ENCODE measurements at regions not wholly inside any gene's neighbourhood (a gene's known extent, or its start where the extent isn't known, plus 50 kb on each side); places are given as distances from the start of the nearest gene placed in this dataset.

DNA sequence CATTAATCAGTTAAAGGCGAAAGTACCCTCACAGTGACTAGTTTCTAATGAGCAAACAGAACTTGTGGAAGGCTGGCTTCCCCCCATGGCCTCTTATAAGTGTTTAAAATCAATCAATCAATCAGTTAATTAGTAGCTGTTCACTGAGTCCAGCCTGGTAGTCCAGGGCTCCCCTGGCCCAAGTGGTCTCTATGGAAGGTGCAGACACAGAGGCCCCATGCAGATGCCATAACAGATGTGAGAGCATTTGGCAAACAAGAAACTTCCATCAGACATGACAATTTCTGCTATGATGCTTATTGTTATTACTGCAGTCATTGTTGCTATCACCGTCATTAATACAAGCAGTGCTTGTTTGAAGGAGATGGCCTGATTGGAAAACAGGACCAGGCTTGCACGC, 179.0 kb upstream of the TSHZ3 start:
- DNase-seq (ENCODE audit: low spot score) = no peak
- TF ChIP-seq, protein P1, sequence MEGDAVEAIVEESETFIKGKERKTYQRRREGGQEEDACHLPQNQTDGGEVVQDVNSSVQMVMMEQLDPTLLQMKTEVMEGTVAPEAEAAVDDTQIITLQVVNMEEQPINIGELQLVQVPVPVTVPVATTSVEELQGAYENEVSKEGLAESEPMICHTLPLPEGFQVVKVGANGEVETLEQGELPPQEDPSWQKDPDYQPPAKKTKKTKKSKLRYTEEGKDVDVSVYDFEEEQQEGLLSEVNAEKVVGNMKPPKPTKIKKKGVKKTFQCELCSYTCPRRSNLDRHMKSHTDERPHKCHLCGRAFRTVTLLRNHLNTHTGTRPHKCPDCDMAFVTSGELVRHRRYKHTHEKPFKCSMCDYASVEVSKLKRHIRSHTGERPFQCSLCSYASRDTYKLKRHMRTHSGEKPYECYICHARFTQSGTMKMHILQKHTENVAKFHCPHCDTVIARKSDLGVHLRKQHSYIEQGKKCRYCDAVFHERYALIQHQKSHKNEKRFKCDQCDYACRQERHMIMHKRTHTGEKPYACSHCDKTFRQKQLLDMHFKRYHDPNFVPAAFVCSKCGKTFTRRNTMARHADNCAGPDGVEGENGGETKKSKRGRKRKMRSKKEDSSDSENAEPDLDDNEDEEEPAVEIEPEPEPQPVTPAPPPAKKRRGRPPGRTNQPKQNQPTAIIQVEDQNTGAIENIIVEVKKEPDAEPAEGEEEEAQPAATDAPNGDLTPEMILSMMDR (conservative IDR thresholded peaks at IDR 0.05; ENCODE audit: low read depth) = no peak
- ChIA-PET POLR2A (ENCODE audit: low non-redundant PET) (no interaction called here), CTCF (no interaction called here)
- H3K27ac ChIP-seq = no peak overlapping the region

DNA sequence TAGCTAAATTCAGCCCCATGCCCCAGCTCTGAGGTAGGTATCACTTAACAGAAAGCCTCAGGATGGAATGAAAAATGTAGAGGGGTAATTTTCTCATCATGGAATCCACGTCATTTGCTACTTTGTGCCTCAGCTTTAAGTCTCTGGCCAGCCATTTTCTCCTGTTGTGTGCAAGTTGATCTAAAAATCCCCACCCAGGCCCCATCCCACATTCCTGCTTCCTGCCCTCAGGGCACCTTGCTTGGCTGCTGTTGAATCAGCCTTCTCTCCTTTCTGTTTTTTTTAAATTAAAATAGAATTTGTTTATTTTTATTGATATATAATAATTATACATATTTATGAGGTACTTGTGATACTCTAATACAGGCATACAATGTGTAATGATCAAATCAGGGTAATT, 179.9 kb upstream of the TSHZ3 start:
- TF ChIP-seq, protein P1 (conservative IDR thresholded peaks at IDR 0.05; ENCODE audit: low read depth) = no peak
- ChIA-PET POLR2A (ENCODE audit: low non-redundant PET) (no interaction called here), CTCF (no interaction called here)
- DNase-seq (ENCODE audit: low spot score) = no peak
- H3K27ac ChIP-seq = no peak overlapping the region

DNA sequence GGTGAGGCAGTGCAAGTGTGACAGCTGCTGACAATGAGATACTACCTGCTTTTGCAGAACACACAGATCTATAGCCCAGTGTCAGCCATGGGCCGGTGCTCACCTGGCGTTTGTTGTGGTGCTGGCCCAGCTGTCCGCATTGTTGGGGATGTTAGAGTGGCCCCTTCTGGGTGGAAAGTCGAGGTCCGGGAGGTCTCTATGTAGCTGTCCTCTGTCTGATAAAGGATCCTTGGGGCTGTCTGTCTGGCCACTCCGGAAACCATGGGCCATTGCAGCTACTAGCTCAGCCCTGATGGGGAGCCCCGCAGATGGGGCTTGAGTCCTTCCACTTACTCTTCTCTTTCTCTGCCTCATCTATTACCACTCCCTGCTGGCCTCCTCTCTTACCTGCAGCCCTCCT, 181.5 kb upstream of the TSHZ3 start:
- CTCF ChIA-PET = interaction anchor here (0.6 kb wide), 1 partner anchor 22 kb away, joined by 3 read pairs; no protein-coding TSS in a partner anchor
- DNase-seq (ENCODE audit: low spot score) = no peak
- TF ChIP-seq, protein P1 (conservative IDR thresholded peaks at IDR 0.05; ENCODE audit: low read depth) = no peak
- POLR2A ChIA-PET (ENCODE audit: low non-redundant PET) = no interaction called here
- no peak overlapping the region for H3K27ac ChIP-seq

DNA sequence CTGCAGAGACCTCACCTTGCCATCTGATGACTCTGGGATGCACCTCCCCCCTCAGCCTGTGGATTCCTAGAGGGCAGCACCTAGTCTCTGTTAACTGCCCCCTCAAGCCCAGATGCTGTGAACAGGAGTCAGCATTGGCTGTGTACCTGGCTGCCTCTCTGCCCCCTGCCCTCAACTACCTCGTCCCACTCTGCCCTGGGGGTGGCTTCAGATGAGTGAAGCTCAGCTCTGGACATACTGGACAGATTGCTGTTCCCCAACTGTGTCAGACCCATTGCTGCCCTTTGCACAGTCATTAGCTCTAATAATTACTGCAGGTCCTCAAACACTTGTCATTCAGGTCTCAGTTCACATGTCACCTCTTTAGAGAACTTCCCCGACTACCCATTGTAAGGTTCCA, 182.1 kb upstream of the TSHZ3 start:
- ChIA-PET CTCF (no interaction called here), POLR2A (ENCODE audit: low non-redundant PET) (no interaction called here)
- TF ChIP-seq, protein P1 (conservative IDR thresholded peaks at IDR 0.05; ENCODE audit: low read depth) = no peak
- H3K27ac ChIP-seq = no peak overlapping the region
- no peak for DNase-seq (ENCODE audit: low spot score)

DNA sequence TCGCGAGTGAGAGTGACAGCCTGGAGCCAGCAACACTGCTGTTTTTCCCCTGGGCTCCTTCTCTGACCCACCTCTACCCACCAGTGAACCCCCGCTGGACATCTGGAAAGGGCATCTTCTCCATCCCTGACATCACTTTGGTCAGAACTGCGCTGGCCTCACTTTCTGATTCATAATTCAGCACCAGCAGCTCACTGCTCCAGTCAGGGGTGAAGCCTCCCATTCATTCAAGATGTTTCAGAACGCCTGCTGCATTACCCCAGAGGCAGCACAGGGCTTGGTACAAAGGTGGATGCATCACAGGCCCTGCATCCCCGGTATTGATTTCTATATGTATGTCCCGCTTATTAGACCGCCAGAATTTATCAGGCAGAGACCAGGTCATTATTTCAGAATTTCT, 182.8 kb upstream of the TSHZ3 start:
- TF ChIP-seq, protein P1 (conservative IDR thresholded peaks at IDR 0.05; ENCODE audit: low read depth) = no peak
- POLR2A ChIA-PET (ENCODE audit: low non-redundant PET) = no interaction called here
- DNase-seq (ENCODE audit: low spot score) = no peak
- no peak overlapping the region for H3K27ac ChIP-seq
- CTCF ChIA-PET = no interaction called here

GRCh38 chr19:31533114-31533513, 183.9 kb upstream of the TSHZ3 start:
- CTCF ChIA-PET = no interaction called here
- no peak overlapping the region for H3K27ac ChIP-seq
- TF ChIP-seq, protein P1 (conservative IDR thresholded peaks at IDR 0.05; ENCODE audit: low read depth) = no peak
- DNase-seq (ENCODE audit: low spot score) = no peak
- POLR2A ChIA-PET (ENCODE audit: low non-redundant PET) = no interaction called here

GRCh38 chr19:31534231-31534630, 185.0 kb upstream of the TSHZ3 start:
- no peak for DNase-seq (ENCODE audit: low spot score)
- TF ChIP-seq, protein P1 (conservative IDR thresholded peaks at IDR 0.05; ENCODE audit: low read depth) = no peak
- H3K27ac ChIP-seq = no peak overlapping the region
- CTCF ChIA-PET = no interaction called here
- POLR2A ChIA-PET (ENCODE audit: low non-redundant PET) = no interaction called here
